ENCODE measurements at regions not wholly inside any gene's neighbourhood (a gene's known extent, or its start where the extent isn't known, plus 50 kb on each side); places are given as distances from the start of the nearest gene placed in this dataset.
"Not testable (repeated sequence)": the region's sequence is repeated elsewhere in the genome, so short reads cannot be mapped to it uniquely, and the experiment has no call there.

DNA sequence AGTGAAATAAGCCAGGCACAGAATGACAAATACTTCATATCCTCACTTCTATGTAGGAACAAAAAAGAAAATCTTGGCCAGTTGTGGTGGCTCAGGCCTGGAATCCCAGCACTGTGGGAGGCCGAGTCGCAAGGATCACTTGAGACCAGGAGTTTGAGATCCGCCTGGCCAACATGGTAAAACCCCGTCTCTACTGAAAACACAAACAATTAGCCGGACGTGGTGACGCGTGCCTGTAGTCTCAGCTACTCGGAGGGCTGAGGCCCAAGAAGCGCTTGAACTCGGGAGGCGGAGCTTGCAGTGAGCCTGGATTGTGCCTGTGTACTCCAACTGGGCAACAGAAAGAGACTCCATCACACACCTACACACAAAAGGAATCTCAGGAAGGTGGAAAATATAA is 112.3 kb upstream of the HMX1 start:
- TF ChIP-seq POLR2A (IDR thresholded peaks at IDR 0.05), result not testable (repeated sequence)
- TF ChIP-seq, protein P1, sequence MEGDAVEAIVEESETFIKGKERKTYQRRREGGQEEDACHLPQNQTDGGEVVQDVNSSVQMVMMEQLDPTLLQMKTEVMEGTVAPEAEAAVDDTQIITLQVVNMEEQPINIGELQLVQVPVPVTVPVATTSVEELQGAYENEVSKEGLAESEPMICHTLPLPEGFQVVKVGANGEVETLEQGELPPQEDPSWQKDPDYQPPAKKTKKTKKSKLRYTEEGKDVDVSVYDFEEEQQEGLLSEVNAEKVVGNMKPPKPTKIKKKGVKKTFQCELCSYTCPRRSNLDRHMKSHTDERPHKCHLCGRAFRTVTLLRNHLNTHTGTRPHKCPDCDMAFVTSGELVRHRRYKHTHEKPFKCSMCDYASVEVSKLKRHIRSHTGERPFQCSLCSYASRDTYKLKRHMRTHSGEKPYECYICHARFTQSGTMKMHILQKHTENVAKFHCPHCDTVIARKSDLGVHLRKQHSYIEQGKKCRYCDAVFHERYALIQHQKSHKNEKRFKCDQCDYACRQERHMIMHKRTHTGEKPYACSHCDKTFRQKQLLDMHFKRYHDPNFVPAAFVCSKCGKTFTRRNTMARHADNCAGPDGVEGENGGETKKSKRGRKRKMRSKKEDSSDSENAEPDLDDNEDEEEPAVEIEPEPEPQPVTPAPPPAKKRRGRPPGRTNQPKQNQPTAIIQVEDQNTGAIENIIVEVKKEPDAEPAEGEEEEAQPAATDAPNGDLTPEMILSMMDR (IDR thresholded peaks at IDR 0.05), result not testable (repeated sequence)

All from ovary (tissue), 3 donors.